Upper lobe of left lung (tissue), 6 donors: ENCODE measurements at regions not wholly inside any gene's neighbourhood (a gene's known extent, or its start where the extent isn't known, plus 50 kb on each side); places are given as distances from the start of the nearest gene placed in this dataset.
A peak's percentile ranks its signal among the peaks of the same experiment; 100 is the strongest.
"Not testable (repeated sequence)": the region's sequence is repeated elsewhere in the genome, so short reads cannot be mapped to it uniquely, and the experiment has no call there.

Experiments
- ATAC-seq, 2 donors: fragments of 200-7000 bp; cut with Tn5 transposase; one replicate each; pipeline ENCODE4 v1.9.1; 2022; ENCODE audit warnings: mild to moderate bottlenecking in 2 of 2, moderate library complexity in 2 of 2; ENCODE audit not compliant: low FRiP score in 2 of 2
- DNase-seq, 2 donors: peaks; one replicate each; pipeline ENCODE4 v3.0.0-alpha.2; 2019 to 2020
- H3K27ac ChIP-seq, 4 donors: fragments of 200-600 bp; sonication (generic); one replicate each; pipeline ENCODE4 v1.5.1; 2016 to 2019
- H3K27me3 ChIP-seq, 4 donors: fragments of 200-600 bp; sonication (generic); one replicate each; pipeline ENCODE4 v1.5.1; 2017 to 2019
- H3K36me3 ChIP-seq, 4 donors: fragments of 200-600 bp; sonication (generic); one replicate each; pipeline ENCODE4 v1.5.1; 2016 to 2019
- H3K4me1 ChIP-seq, 4 donors: fragments of 200-600 bp; sonication (generic); one replicate each; pipeline ENCODE4 v1.5.1; 2018 to 2019
- H3K4me3 ChIP-seq, 4 donors: fragments of 200-600 bp; sonication (generic); one replicate each; pipeline ENCODE4 v1.5.1; 2017 to 2019; ENCODE audit warnings: mild to moderate bottlenecking in 2 of 4, moderate library complexity in 1 of 4
- H3K9me3 ChIP-seq, 4 donors: fragments of 200-600 bp; sonication (generic); one replicate each; pipeline ENCODE4 v1.5.1; 2018 to 2019
- CTCF ChIP-seq, 6 experiments: fragments of 450-650 bp in 4 of 6; fragments of 200-600 bp in 2 of 6; sonication (generic) in 2 of 6; IDR thresholded peaks; one replicate each; pipeline ENCODE4 v1.5.1; 2016 to 2019; ENCODE audit warnings: antibody characterized with exemption in 6 of 6
- EP300 ChIP-seq, 4 donors: sonication (generic); formaldehyde crosslinking; IDR thresholded peaks; one replicate each; pipeline ENCODE4 v1.5.1; 2017; ENCODE audit warnings: antibody characterized with exemption in 4 of 4, control low read depth in 2 of 4
- POLR2A ChIP-seq, 4 donors: fragments of 450-650 bp; IDR thresholded peaks; one replicate each; pipeline ENCODE4 v1.5.1; 2016 to 2017; ENCODE audit warnings: antibody characterized with exemption in 4 of 4, mild to moderate bottlenecking in 2 of 4
- POLR2AphosphoS5 ChIP-seq, 2 donors: sonication (generic); formaldehyde crosslinking; IDR thresholded peaks; one replicate each; pipeline ENCODE4 v1.5.1; 2017; ENCODE audit warnings: antibody characterized with exemption in 2 of 2
- WGBS, 2 donors: methylation state at CpG; one replicate each; pipeline ENCODE4 v1.1.5; 2017 to 2018; 5-methylcytosine and 5-hydroxymethylcytosine counted together
- donor health status: DM: no; HTN: no; CAD: no; lungs with moderate emphysema.
- donor health status: DM: no; HTN: yes; CAD: no; lungs with severe emphysema.

GRCh38 chr10:33483816-33484190, 149.3 kb upstream of the NRP1 start:
- ATAC-seq, result no peak
- H3K4me1 ChIP-seq, result peaks cover 0 to 3% (median 0%) of the 10 kb centered on the region in 4 donors
- no peak overlapping the region for H3K4me3 ChIP-seq
- H3K9me3 ChIP-seq, result no peaks in the 10 kb centered on the region
- no peaks in the 10 kb centered on the region for H3K36me3 ChIP-seq
- DNase-seq, result no peak
- H3K27ac ChIP-seq, result no peak overlapping the region
- 95 to 96% methylated on average over 3 of the region's 3 CpGs for WGBS, 2 donors
- no peaks in the 10 kb centered on the region for H3K27me3 ChIP-seq
- TF ChIP-seq POLR2A (IDR thresholded peaks at IDR 0.05), result no peak

- 65 to 70% methylated on average over 5 of the region's 5 CpGs for WGBS, 2 donors
- Histone ChIP-seq H3K4me3 (no peak overlapping the region), H3K4me1 (peaks cover 0 to 3% (median 0%) of the 10 kb centered on the region in 4 donors), H3K27ac (no peak overlapping the region), H3K36me3 (no peaks in the 10 kb centered on the region), H3K9me3 (no peaks in the 10 kb centered on the region), H3K27me3 (no peaks in the 10 kb centered on the region)
- DNase-seq (no peak), ATAC-seq (no peak)
- TF ChIP-seq EP300 (IDR thresholded peaks at IDR 0.05), result no peak
- no peak for TF ChIP-seq POLR2A (IDR thresholded peaks at IDR 0.05)
- TF ChIP-seq CTCF (IDR thresholded peaks at IDR 0.05), result no peak
Observed at GRCh38 chr10:33483124-33483815, 148.8 kb upstream of the NRP1 start.

- Histone ChIP-seq H3K4me3 (no peak overlapping the region), H3K36me3 (no peaks in the 10 kb centered on the region), H3K27me3 (no peaks in the 10 kb centered on the region), H3K9me3 (no peaks in the 10 kb centered on the region), H3K27ac (no peak overlapping the region), H3K4me1 (peaks cover 0 to 3% (median 0%) of the 10 kb centered on the region in 4 donors)
- DNase-seq, result no peak
- ATAC-seq, result no peak
- 79 to 88% methylated on average over 5 of the region's 5 CpGs for WGBS, 2 donors
- no peak for TF ChIP-seq EP300 (IDR thresholded peaks at IDR 0.05)
- no peak for TF ChIP-seq CTCF (IDR thresholded peaks at IDR 0.05)
- no peak for TF ChIP-seq POLR2A (IDR thresholded peaks at IDR 0.05)
- TF ChIP-seq POLR2AphosphoS5 (IDR thresholded peaks at IDR 0.05), result no peak
Observed at GRCh38 chr10:33482486-33482885, 148.0 kb upstream of the NRP1 start.

- 82 to 91% methylated on average over 1 of the region's 1 CpG for WGBS, 2 donors
- H3K27me3 ChIP-seq, result no peaks in the 10 kb centered on the region
- H3K4me3 ChIP-seq, result no peak overlapping the region
- DNase-seq (no peak), ATAC-seq (no peak)
- no peak for TF ChIP-seq POLR2A (IDR thresholded peaks at IDR 0.05)
- TF ChIP-seq EP300 (IDR thresholded peaks at IDR 0.05), result no peak
- no peak for TF ChIP-seq CTCF (IDR thresholded peaks at IDR 0.05)
- TF ChIP-seq POLR2AphosphoS5 (IDR thresholded peaks at IDR 0.05), result no peak
- H3K27ac ChIP-seq, result no peak overlapping the region
- no peaks in the 10 kb centered on the region for H3K36me3 ChIP-seq
- H3K4me1 ChIP-seq, result no peaks in the 10 kb centered on the region
- H3K9me3 ChIP-seq, result no peaks in the 10 kb centered on the region
Observed at GRCh38 chr10:33481184-33481583, 146.7 kb upstream of the NRP1 start.

- H3K36me3 ChIP-seq, H3K4me1 ChIP-seq, ATAC-seq, H3K27me3 ChIP-seq, H3K4me3 ChIP-seq, H3K9me3 ChIP-seq, H3K27ac ChIP-seq: not testable (repeated sequence)
- WGBS, 2 donors, result 94 to 100% methylated on average over 9 to 24 of the region's 24 CpGs
- DNase-seq, result peak in 1 of 2 donors; percentile 82
Observed at GRCh38 chr10:33480417-33480816, 145.9 kb upstream of the NRP1 start.

- H3K9me3 ChIP-seq, result no peaks in the 10 kb centered on the region
- 87 to 90% methylated on average over 5 of the region's 5 CpGs for WGBS, 2 donors
- no peaks in the 10 kb centered on the region for H3K36me3 ChIP-seq
- no peak for ATAC-seq
- no peak overlapping the region for H3K27ac ChIP-seq
- H3K4me3 ChIP-seq, result no peak overlapping the region
- H3K27me3 ChIP-seq, result no peaks in the 10 kb centered on the region
- no peak for TF ChIP-seq POLR2A (IDR thresholded peaks at IDR 0.05)
- TF ChIP-seq POLR2AphosphoS5 (IDR thresholded peaks at IDR 0.05), result no peak
- TF ChIP-seq CTCF (IDR thresholded peaks at IDR 0.05), result no peak
- TF ChIP-seq EP300 (IDR thresholded peaks at IDR 0.05), result no peak
- H3K4me1 ChIP-seq, result no peaks in the 10 kb centered on the region
- DNase-seq, result no peak
Observed at GRCh38 chr10:33478675-33479125, 144.2 kb upstream of the NRP1 start.
